LNCaP clone FGC (cell line): ENCODE measurements at regions not wholly inside any gene's neighbourhood (a gene's known extent, or its start where the extent isn't known, plus 50 kb on each side); places are given as distances from the start of the nearest gene placed in this dataset.

Experiments
- DNase-seq: peaks from one replicate; pipeline ENCODE4 v3.0.0-alpha.2; 2011; ENCODE audit warnings: low read depth
- H3K4me3 ChIP-seq: 2 replicates; pipeline ENCODE4 v1.5.1; 2011; ENCODE audit warnings: mild to moderate bottlenecking, low read depth, low read length, control low read depth
- CTCF ChIP-seq: IDR thresholded peaks from 2 replicates; pipeline ENCODE4 v1.5.1; 2012; ENCODE audit warnings: mild to moderate bottlenecking; ENCODE audit not compliant: control insufficient read depth, insufficient read depth; ENCODE audit errors: extremely low read depth

GRCh38 chr9:31597977-31598376 is 786.5 kb upstream of the ACO1 start:
- no peak for TF ChIP-seq CTCF
- no peak overlapping the region for H3K4me3 ChIP-seq
- no peak for DNase-seq

DNA sequence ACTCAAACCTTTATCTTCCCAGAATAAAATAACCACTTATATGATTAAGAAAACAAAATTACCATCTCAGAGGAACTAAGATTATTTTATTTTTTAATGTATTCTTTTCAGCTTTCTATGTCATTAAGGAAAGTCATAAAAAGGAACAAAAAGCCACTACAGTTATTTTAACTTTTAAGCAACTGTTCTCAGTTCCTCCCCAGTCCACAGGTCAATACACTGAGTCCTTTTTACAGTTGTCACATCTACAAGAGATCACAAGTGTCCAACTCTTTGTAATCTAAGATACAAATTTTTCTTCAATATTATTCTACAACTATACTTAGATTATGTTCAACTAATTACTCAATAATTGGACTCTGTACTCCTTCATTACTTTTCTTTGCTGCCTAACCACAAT is 782.8 kb upstream of the ACO1 start:
- H3K4me3 ChIP-seq, result no peak overlapping the region
- DNase-seq, result no peak
- TF ChIP-seq CTCF, result no peak

- TF ChIP-seq CTCF, result no peak
- no peak for DNase-seq
- no peak overlapping the region for H3K4me3 ChIP-seq
Observed at GRCh38 chr9:31604531-31604930, 779.9 kb upstream of the ACO1 start.

GRCh38 chr9:31605164-31605563 is 779.3 kb upstream of the ACO1 start:
- no peak overlapping the region for H3K4me3 ChIP-seq
- DNase-seq, result no peak
- TF ChIP-seq CTCF, result no peak

DNA sequence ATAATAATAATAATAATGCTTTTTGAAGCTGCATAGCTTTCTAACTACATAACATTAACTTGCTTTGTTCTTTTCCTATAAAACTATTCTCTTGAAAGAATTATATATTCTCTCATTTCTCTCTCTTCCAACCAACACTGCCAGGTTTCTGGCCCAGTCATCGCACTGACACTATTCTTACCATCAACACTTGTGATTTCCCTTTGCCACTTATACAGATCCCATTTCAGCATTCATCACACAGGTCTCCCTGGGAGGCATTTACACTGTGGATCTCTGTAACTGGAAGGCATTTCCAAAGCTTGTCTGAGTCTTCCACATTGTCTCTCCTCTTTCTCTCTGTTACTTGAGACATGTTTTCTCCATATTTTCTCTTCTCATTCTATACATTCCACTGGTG is 777.8 kb upstream of the ACO1 start:
- DNase-seq, result no peak
- TF ChIP-seq CTCF, result no peak
- H3K4me3 ChIP-seq, result no peak overlapping the region

GRCh38 chr9:31608416-31608815 is 776.0 kb upstream of the ACO1 start:
- no peak for TF ChIP-seq CTCF

DNA sequence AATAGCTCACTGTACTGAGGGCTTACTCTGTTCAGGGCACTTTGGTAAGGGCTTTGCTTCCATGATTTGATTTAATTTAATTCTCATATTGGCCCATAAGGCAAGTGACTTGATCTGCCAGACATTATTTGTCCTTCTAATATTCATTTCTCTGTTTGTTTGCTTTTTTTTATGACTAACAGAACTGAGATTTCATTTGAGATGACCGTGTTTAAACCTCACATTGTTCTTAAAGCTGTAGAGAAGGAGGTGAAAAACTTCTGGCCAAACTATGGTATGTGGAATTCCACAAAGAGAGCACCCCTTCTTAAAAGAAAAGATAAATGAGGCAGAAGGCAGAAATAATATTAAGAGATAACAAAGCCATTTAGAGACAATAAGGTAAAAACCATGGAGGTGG is 775.6 kb upstream of the ACO1 start:
- DNase-seq, result peak; percentile 23
- no peak overlapping the region for H3K4me3 ChIP-seq
- TF ChIP-seq CTCF, result no peak

More at GRCh38 chr9:31608416-31608815, 776.0 kb upstream of the ACO1 start:
- DNase-seq, result peak; percentile 46
- H3K4me3 ChIP-seq, result no peak overlapping the region
